Type B pancreatic cell (in vitro differentiated cells): ENCODE measurements at regions not wholly inside any gene's neighbourhood (a gene's known extent, or its start where the extent isn't known, plus 50 kb on each side); places are given as distances from the start of the nearest gene placed in this dataset.

Experiments
- DNase-seq: peaks from one replicate; pipeline ENCODE4 v3.0.0; 2021; ENCODE audit warnings: mixed read lengths; ENCODE audit not compliant: unreplicated experiment; ENCODE audit errors: extremely low spot score
- H3K27ac Mint-ChIP-seq: 2 replicates; pipeline ENCODE4 v1.8.0; 2021; ENCODE audit warnings: mild to moderate bottlenecking, mixed read lengths
- H3K27me3 Mint-ChIP-seq: 2 replicates; pipeline ENCODE4 v1.8.0; 2021; ENCODE audit warnings: mixed read lengths
- H3K36me3 Mint-ChIP-seq: 2 replicates; pipeline ENCODE4 v1.8.0; 2021; ENCODE audit warnings: mixed read lengths
- H3K4me1 Mint-ChIP-seq: one replicate; pipeline ENCODE4 v1.8.0; 2021; ENCODE audit warnings: mixed read lengths; ENCODE audit not compliant: unreplicated experiment
- H3K4me3 Mint-ChIP-seq: 2 replicates; pipeline ENCODE4 v1.8.0; 2021; ENCODE audit warnings: mild to moderate bottlenecking, mixed read lengths
- H3K9me3 Mint-ChIP-seq: 2 replicates; pipeline ENCODE4 v1.8.0; 2021; ENCODE audit warnings: mixed read lengths
- CTCF ChIP-seq: fragments of 200-600 bp; sonication (generic); conservative IDR thresholded peaks from 2 replicates; pipeline ENCODE4 v1.5.0; 2021; ENCODE audit warnings: antibody characterized with exemption, mild to moderate bottlenecking

GRCh38 chr5:103793595-103794182 is 231.1 kb upstream of the NUDT12 start:
- Mint-ChIP-seq H3K9me3 (peaks cover 10% of the 10 kb centered on the region), H3K27ac (no peak overlapping the region), H3K36me3 (no peaks in the 10 kb centered on the region), H3K4me1 (no peaks in the 10 kb centered on the region), H3K4me3 (no peak overlapping the region), H3K27me3 (no peaks in the 10 kb centered on the region)
- no peak for DNase-seq
- no peak for TF ChIP-seq CTCF

- Mint-ChIP-seq H3K27me3 (no peaks in the 10 kb centered on the region), H3K4me1 (no peaks in the 10 kb centered on the region), H3K4me3 (no peak overlapping the region), H3K27ac (no peak overlapping the region), H3K9me3 (no peaks in the 10 kb centered on the region), H3K36me3 (no peaks in the 10 kb centered on the region)
- no peak for TF ChIP-seq CTCF
- DNase-seq: no peak
Observed at GRCh38 chr5:103785569-103785968, 223.0 kb upstream of the NUDT12 start.

- H3K9me3 Mint-ChIP-seq: no peaks in the 10 kb centered on the region
- no peak for TF ChIP-seq CTCF
- no peak for DNase-seq
- H3K4me3 Mint-ChIP-seq: no peak overlapping the region
- H3K36me3 Mint-ChIP-seq: no peaks in the 10 kb centered on the region
- H3K4me1 Mint-ChIP-seq: no peaks in the 10 kb centered on the region
- no peak overlapping the region for H3K27ac Mint-ChIP-seq
- H3K27me3 Mint-ChIP-seq: no peaks in the 10 kb centered on the region
Observed at GRCh38 chr5:103783669-103784068, 221.1 kb upstream of the NUDT12 start.

- Mint-ChIP-seq H3K27me3 (no peaks in the 10 kb centered on the region), H3K27ac (no peak overlapping the region), H3K9me3 (no peaks in the 10 kb centered on the region), H3K36me3 (no peaks in the 10 kb centered on the region), H3K4me3 (no peak overlapping the region), H3K4me1 (no peaks in the 10 kb centered on the region)
- DNase-seq: no peak
- TF ChIP-seq CTCF: no peak
Observed at GRCh38 chr5:103780794-103781193, 218.2 kb upstream of the NUDT12 start.

GRCh38 chr5:103774721-103775120 is 212.1 kb upstream of the NUDT12 start:
- Mint-ChIP-seq H3K27ac (no peak overlapping the region), H3K4me3 (no peak overlapping the region), H3K27me3 (no peaks in the 10 kb centered on the region), H3K9me3 (peaks cover 4% of the 10 kb centered on the region), H3K4me1 (peaks cover 3% of the 10 kb centered on the region), H3K36me3 (no peaks in the 10 kb centered on the region)
- no peak for DNase-seq
- no peak for TF ChIP-seq CTCF

- Mint-ChIP-seq H3K4me1 (peaks cover 3% of the 10 kb centered on the region), H3K36me3 (no peaks in the 10 kb centered on the region), H3K4me3 (no peak overlapping the region), H3K9me3 (peaks cover 4% of the 10 kb centered on the region), H3K27me3 (no peaks in the 10 kb centered on the region), H3K27ac (no peak overlapping the region)
- DNase-seq: no peak
- TF ChIP-seq CTCF: no peak
Observed at GRCh38 chr5:103772248-103772647, 209.7 kb upstream of the NUDT12 start.
